Hindlimb muscle (tissue), 1 donor: ENCODE measurements at regions not wholly inside any gene's neighbourhood (a gene's known extent, or its start where the extent isn't known, plus 50 kb on each side); places are given as distances from the start of the nearest gene placed in this dataset.

Experiments used
- DNase-seq: peaks from one replicate; pipeline ENCODE4 v3.0.0-alpha.2; 2013

- no peak for DNase-seq
These were observed 89.0 kb downstream of the MXRA5 start for GRCh38 chrX:3257471-3257870.

- DNase-seq = no peak
These were observed 89.6 kb downstream of the MXRA5 start for GRCh38 chrX:3256868-3257267.

- DNase-seq = no peak
These were observed 93.7 kb downstream of the MXRA5 start for GRCh38 chrX:3252744-3253143.

- DNase-seq = no peak
These were observed 95.5 kb downstream of the MXRA5 start for GRCh38 chrX:3250966-3251365.

- no peak for DNase-seq
These were observed 101.5 kb downstream of the MXRA5 start for GRCh38 chrX:3244955-3245354.

GRCh38 chrX:3244203-3244743 is 102.2 kb downstream of the MXRA5 start:
- no peak for DNase-seq

GRCh38 chrX:3232262-3232923 is 114.1 kb downstream of the MXRA5 start:
- no peak for DNase-seq

GRCh38 chrX:3231766-3232165 is 114.7 kb downstream of the MXRA5 start:
- no peak for DNase-seq

- no peak for DNase-seq
These were observed 116.0 kb downstream of the MXRA5 start for GRCh38 chrX:3230496-3230895.

GRCh38 chrX:3227526-3227925 is 118.9 kb downstream of the MXRA5 start:
- DNase-seq = no peak

GRCh38 chrX:3226087-3226486 is 120.4 kb downstream of the MXRA5 start:
- no peak for DNase-seq

GRCh38 chrX:3221643-3222042 is 124.8 kb downstream of the MXRA5 start:
- no peak for DNase-seq

GRCh38 chrX:3219667-3220066 is 126.8 kb downstream of the MXRA5 start:
- DNase-seq = no peak

GRCh38 chrX:3219231-3219630 is 127.2 kb downstream of the MXRA5 start:
- no peak for DNase-seq

- DNase-seq = no peak
These were observed 128.0 kb downstream of the MXRA5 start for GRCh38 chrX:3218442-3218841.

- no peak for DNase-seq
These were observed 129.8 kb downstream of the MXRA5 start for GRCh38 chrX:3216581-3217180.

GRCh38 chrX:3215249-3215648 is 131.2 kb downstream of the MXRA5 start:
- DNase-seq = no peak

GRCh38 chrX:3206314-3206713 is 140.1 kb downstream of the MXRA5 start:
- no peak for DNase-seq

GRCh38 chrX:3204606-3205005 is 141.8 kb downstream of the MXRA5 start:
- DNase-seq = no peak

GRCh38 chrX:3195845-3196244 is 150.6 kb downstream of the MXRA5 start:
- DNase-seq = no peak

- no peak for DNase-seq
These were observed 151.6 kb downstream of the ARSF start for GRCh38 chrX:3192835-3193234.

GRCh38 chrX:3191796-3192195 is 150.5 kb downstream of the ARSF start:
- DNase-seq = no peak

- no peak for DNase-seq
These were observed 149.9 kb downstream of the ARSF start for GRCh38 chrX:3191201-3191600.

- DNase-seq = peak; percentile 36
These were observed 143.1 kb downstream of the ARSF start for GRCh38 chrX:3184176-3184930.
